GM12872 (cell line): ENCODE measurements at regions not wholly inside any gene's neighbourhood (a gene's known extent, or its start where the extent isn't known, plus 50 kb on each side); places are given as distances from the start of the nearest gene placed in this dataset.

Source experiments
- CTCF ChIP-seq: IDR thresholded peaks from 3 replicates; pipeline ENCODE4 v1.5.1; 2011; ENCODE audit warnings: low read depth, mild to moderate bottlenecking, low read length, moderate library complexity; ENCODE audit not compliant: insufficient read depth

- no peak for TF ChIP-seq CTCF
Measured at GRCh38 chrX:4268676-4269075, 555.2 kb upstream of the PRKX start.

- TF ChIP-seq CTCF, result no peak
Measured at GRCh38 chrX:4265036-4265435, 551.6 kb upstream of the PRKX start.

GRCh38 chrX:4263030-4263803 lies 549.8 kb upstream of the PRKX start:
- peak; percentile 19; the same call in 1 of the 3 replicates for TF ChIP-seq CTCF

GRCh38 chrX:4253092-4253491 lies 539.6 kb upstream of the PRKX start:
- TF ChIP-seq CTCF, result no peak

- TF ChIP-seq CTCF, result no peak
Measured at GRCh38 chrX:4249401-4249800, 536.0 kb upstream of the PRKX start.

GRCh38 chrX:4243759-4244158 lies 530.3 kb upstream of the PRKX start:
- TF ChIP-seq CTCF, result no peak

GRCh38 chrX:4240541-4241194 lies 527.2 kb upstream of the PRKX start:
- no peak for TF ChIP-seq CTCF
